H9 (cell line): ENCODE measurements at regions not wholly inside any gene's neighbourhood (a gene's known extent, or its start where the extent isn't known, plus 50 kb on each side); places are given as distances from the start of the nearest gene placed in this dataset.
A peak's percentile ranks its signal among the peaks of the same experiment; 100 is the strongest.

Source experiments
- DNase-seq: peaks from one replicate; pipeline ENCODE4 v3.0.0-alpha.2; 2017
- H2AFZ ChIP-seq: one replicate; pipeline ENCODE4 v1.6.1; 2013; ENCODE audit warnings: mild to moderate bottlenecking, low read length, control low read depth, moderate library complexity
- H2AK5ac ChIP-seq: 2 replicates; pipeline ENCODE4 v1.6.1; 2013; ENCODE audit warnings: low read length, control low read depth, mixed read lengths; ENCODE audit not compliant: insufficient read length
- H2BK120ac ChIP-seq: one replicate; pipeline ENCODE4 v1.6.1; 2013; ENCODE audit warnings: low read depth, mild to moderate bottlenecking, low read length, control low read depth, inconsistent platforms; ENCODE audit not compliant: poor library complexity, severe bottlenecking
- H2BK12ac ChIP-seq: 2 replicates; pipeline ENCODE4 v1.6.1; 2013; ENCODE audit warnings: low read length, control low read depth, mixed read lengths, low read depth; ENCODE audit not compliant: insufficient read length
- H2BK15ac ChIP-seq: 2 replicates; pipeline ENCODE4 v1.6.1; 2013; ENCODE audit warnings: low read depth, low read length, control low read depth
- H2BK20ac ChIP-seq: one replicate; pipeline ENCODE4 v1.6.1; 2013; ENCODE audit warnings: low read depth, mild to moderate bottlenecking, low read length, control low read depth, inconsistent platforms; ENCODE audit not compliant: poor library complexity, severe bottlenecking
- H2BK5ac ChIP-seq: 2 replicates; pipeline ENCODE4 v1.6.1; 2013; ENCODE audit warnings: low read length, control low read depth, mixed read lengths; ENCODE audit not compliant: insufficient read length
- H3K14ac ChIP-seq: 2 replicates; pipeline ENCODE4 v1.6.1; 2013; ENCODE audit warnings: low read length, control low read depth; ENCODE audit not compliant: insufficient read depth
- H3K18ac ChIP-seq: 2 replicates; pipeline ENCODE4 v1.6.1; 2013; ENCODE audit warnings: low read depth, mild to moderate bottlenecking, mixed read lengths, low read length, control low read depth; ENCODE audit not compliant: insufficient read length
- H3K23ac ChIP-seq: 2 replicates; pipeline ENCODE4 v1.6.1; 2013; ENCODE audit warnings: low read length, control low read depth, mixed read lengths, low read depth; ENCODE audit not compliant: insufficient read length
- H3K23me2 ChIP-seq: 2 replicates; pipeline ENCODE4 v1.6.1; 2013; ENCODE audit warnings: low read depth, mild to moderate bottlenecking, mixed read lengths, low read length, control low read depth; ENCODE audit not compliant: insufficient read length, poor library complexity, severe bottlenecking
- H3K27ac ChIP-seq: 2 replicates; pipeline ENCODE4 v1.5.1; 2013; ENCODE audit warnings: low read length, control low read depth, mixed read lengths, low read depth; ENCODE audit not compliant: insufficient read length
- H3K27me3 ChIP-seq: 2 replicates; pipeline ENCODE4 v1.6.1; 2013; ENCODE audit warnings: low read length, control low read depth, inconsistent platforms; ENCODE audit not compliant: insufficient read depth
- H3K4ac ChIP-seq: 2 replicates; pipeline ENCODE4 v1.6.1; 2013; ENCODE audit warnings: low read depth, mild to moderate bottlenecking, control low read depth, inconsistent platforms, low read length, moderate library complexity
- H3K4me1 ChIP-seq: 2 replicates; pipeline ENCODE4 v1.6.1; 2013; ENCODE audit warnings: low read length, control low read depth, inconsistent platforms; ENCODE audit not compliant: insufficient read depth
- H3K4me2 ChIP-seq: 2 replicates; pipeline ENCODE4 v1.6.1; 2013; ENCODE audit warnings: low read length, control low read depth, mixed read lengths; ENCODE audit not compliant: insufficient read length, insufficient read depth
- H3K56ac ChIP-seq: 2 replicates; pipeline ENCODE4 v1.6.1; 2013; ENCODE audit warnings: low read depth, mild to moderate bottlenecking, mixed read lengths, low read length, control low read depth; ENCODE audit not compliant: insufficient read length
- H3K79me1 ChIP-seq: 2 replicates; pipeline ENCODE4 v1.6.1; 2013; ENCODE audit warnings: low read depth, mild to moderate bottlenecking, moderate library complexity, low read length, control low read depth, inconsistent platforms; ENCODE audit not compliant: insufficient read depth, poor library complexity, severe bottlenecking
- H3K79me2 ChIP-seq: 2 replicates; pipeline ENCODE4 v1.6.1; 2013; ENCODE audit warnings: low read length, control low read depth, inconsistent platforms; ENCODE audit not compliant: insufficient read depth
- H3K9ac ChIP-seq: 2 replicates; pipeline ENCODE4 v1.6.1; 2013; ENCODE audit warnings: low read length, control low read depth, mixed read lengths; ENCODE audit not compliant: insufficient read length; ENCODE audit errors: extremely low read depth
- H3K9me3 ChIP-seq: one replicate; pipeline ENCODE4 v1.6.1; 2013; ENCODE audit warnings: low read depth, low read length, inconsistent platforms; ENCODE audit not compliant: control insufficient read depth
- H3T11ph ChIP-seq: one replicate; pipeline ENCODE4 v1.6.1; 2013; ENCODE audit warnings: mild to moderate bottlenecking, low read length, control low read depth, inconsistent platforms
- H4K20me1 ChIP-seq: one replicate; pipeline ENCODE4 v1.6.1; 2013; ENCODE audit not compliant: control insufficient read depth, insufficient read length, insufficient read depth
- H4K5ac ChIP-seq: 2 replicates; pipeline ENCODE4 v1.6.1; 2013; ENCODE audit warnings: low read depth, mild to moderate bottlenecking, mixed read lengths, low read length, control low read depth; ENCODE audit not compliant: insufficient read length
- H4K8ac ChIP-seq: replicated peaks from 2 replicates; pipeline ENCODE4 v1.6.1; 2013; ENCODE audit warnings: low read length, control low read depth, mixed read lengths, low read depth; ENCODE audit not compliant: insufficient read length
- H4K91ac ChIP-seq: 2 replicates; pipeline ENCODE4 v1.6.1; 2013; ENCODE audit warnings: low read depth, mild to moderate bottlenecking, moderate library complexity, mixed read lengths, low read length, control low read depth; ENCODE audit not compliant: insufficient read length
- H3K27ac Mint-ChIP-seq, 3 experiments: 2 replicates in 2 of 3; 3 replicates in 1 of 3; pipeline ENCODE4 v1.8.0; 2020 to 2021; ENCODE audit warnings: mixed read lengths in 3 of 3, mild to moderate bottlenecking in 1 of 3, moderate library complexity in 1 of 3
- H3K27me3 Mint-ChIP-seq: 2 replicates; pipeline ENCODE4 v1.8.0; 2021; ENCODE audit warnings: low read depth, mild to moderate bottlenecking, moderate library complexity, mixed read lengths
- H3K36me3 Mint-ChIP-seq, 3 experiments: 2 replicates in 2 of 3; 3 replicates in 1 of 3; pipeline ENCODE4 v1.8.0; 2020 to 2021; ENCODE audit warnings: low read depth in 3 of 3, mixed read lengths in 3 of 3; ENCODE audit not compliant: insufficient read depth in 1 of 3
- H3K4me1 Mint-ChIP-seq, 2 experiments: 2 replicates each; pipeline ENCODE4 v1.8.0; 2020; ENCODE audit warnings: mixed read lengths in 2 of 2
- H3K4me3 Mint-ChIP-seq, 2 experiments: 2 replicates in 1 of 2; 3 replicates in 1 of 2; pipeline ENCODE4 v1.8.0; 2020 to 2021; ENCODE audit warnings: mild to moderate bottlenecking in 2 of 2, mixed read lengths in 2 of 2, moderate library complexity in 1 of 2
- H3K9me3 Mint-ChIP-seq, 2 experiments: 2 replicates in 1 of 2; 3 replicates in 1 of 2; pipeline ENCODE4 v1.8.0; 2020; ENCODE audit warnings: mild to moderate bottlenecking in 2 of 2, mixed read lengths in 2 of 2, moderate library complexity in 1 of 2
- CTCF ChIP-seq: fragments of 200-600 bp; sonication (generic); conservative IDR thresholded peaks from 3 replicates; pipeline ENCODE4 v1.8.0; 2021; ENCODE audit warnings: antibody characterized with exemption, mild to moderate bottlenecking
- WGBS: extraction: QIAGEN DNeasy Blood & Tissue Kit; methylation state at CpG from one replicate; pipeline ENCODE4 v1.1.7; 2013; ENCODE audit warnings: missing lambda C conversion rate, low lambda C conversion rate, mixed read lengths; ENCODE audit not compliant: insufficient read length; ENCODE audit errors: extremely low coverage; 5-methylcytosine and 5-hydroxymethylcytosine counted together

DNA sequence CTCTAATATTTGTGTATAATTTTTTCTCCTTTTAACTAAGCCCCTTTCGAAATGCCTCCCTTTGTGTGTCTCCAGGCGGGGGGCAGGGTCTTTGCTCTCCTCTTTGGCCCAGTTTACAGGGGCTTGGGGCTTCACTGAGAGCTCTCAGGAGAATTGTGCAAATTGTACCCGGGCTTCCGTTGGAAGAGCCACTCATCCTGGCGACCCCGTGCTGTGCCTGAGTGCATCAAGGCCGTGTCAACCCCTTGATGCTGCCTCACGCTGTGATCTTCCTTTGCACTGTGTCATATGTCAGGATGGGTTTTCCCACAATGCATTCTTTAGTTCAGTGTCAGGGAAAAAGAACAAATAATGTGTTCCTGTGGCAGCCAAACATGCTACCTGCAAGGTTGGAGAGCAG is 118.0 kb upstream of the POU3F2 start:
- Mint-ChIP-seq H3K36me3 (peaks cover 0 to 11% (median 4%) of the 10 kb centered on the region in 3 experiments; a peak in 1 of 7 replicates), H3K27ac (no peak overlapping the region; a peak in 1 of 7 replicates), H3K4me1 (peaks cover 29 to 30% of the 10 kb centered on the region in 2 experiments), H3K4me3 (peak overlapping the region; percentile 18 to 45; a peak in 3 of 5 replicates), H3K27me3 (no peaks in the 10 kb centered on the region), H3K9me3 (peaks cover 0 to 3% of the 10 kb centered on the region in 2 experiments; a peak in 2 of 5 replicates)
- WGBS, result no CpG with 5 or more reads among the region's 8 CpGs
- no peak overlapping the region for H3K9ac ChIP-seq
- H3T11ph ChIP-seq, result no peak overlapping the region
- no peak overlapping the region for H3K27ac ChIP-seq
- no peak overlapping the region for H3K14ac ChIP-seq
- no peaks in the 10 kb centered on the region for H3K27me3 ChIP-seq
- no peaks in the 10 kb centered on the region for H3K79me2 ChIP-seq
- H2BK12ac ChIP-seq, result no peak overlapping the region
- H3K23ac ChIP-seq, result no peak overlapping the region
- no peak overlapping the region for H2BK15ac ChIP-seq
- no peaks in the 10 kb centered on the region for H3K79me1 ChIP-seq
- no peak for TF ChIP-seq CTCF
- H3K18ac ChIP-seq, result no peak overlapping the region
- peak; percentile 56 for DNase-seq
- H3K4me2 ChIP-seq, result peak overlapping the region; percentile 18
- no peak overlapping the region for H2BK5ac ChIP-seq
- no peak overlapping the region for H2BK120ac ChIP-seq
- no peak overlapping the region for H3K4ac ChIP-seq
- no peaks in the 10 kb centered on the region for H4K20me1 ChIP-seq
- no peak overlapping the region for H2BK20ac ChIP-seq
- no peaks in the 10 kb centered on the region for H3K9me3 ChIP-seq
- no peak overlapping the region for H4K91ac ChIP-seq
- H4K5ac ChIP-seq, result no peak overlapping the region
- no peak overlapping the region for H2AK5ac ChIP-seq
- no peak overlapping the region for H3K56ac ChIP-seq
- no peak overlapping the region for H2AFZ ChIP-seq
- no peak overlapping the region for H4K8ac ChIP-seq
- H3K23me2 ChIP-seq, result no peaks in the 10 kb centered on the region
- H3K4me1 ChIP-seq, result peaks cover 10% of the 10 kb centered on the region; the same call in 1 of the 2 replicates
